PC-3 (cell line): ENCODE measurements at regions not wholly inside any gene's neighbourhood (a gene's known extent, or its start where the extent isn't known, plus 50 kb on each side); places are given as distances from the start of the nearest gene placed in this dataset.

ENCODE experiments used
- CTCF ChIP-seq: fragments of 300-600 bp; sonication (generic); conservative IDR thresholded peaks from 2 replicates; pipeline ENCODE4 v1.5.1; 2017; ENCODE audit warnings: antibody characterized with exemption, low read depth, mild to moderate bottlenecking, low read length
- EZH2 ChIP-seq: fragments of 300-600 bp; sonication (generic); IDR thresholded peaks from one replicate; pipeline ENCODE4 v1.6.1; 2017; ENCODE audit warnings: antibody characterized with exemption, mild to moderate bottlenecking, low read length; ENCODE audit not compliant: unreplicated experiment
- EZH2phosphoT487 ChIP-seq: fragments of 300-600 bp; sonication (generic); IDR thresholded peaks from 2 replicates; pipeline ENCODE4 v1.6.1; 2018; ENCODE audit warnings: mild to moderate bottlenecking, antibody characterized with exemption, low read length, borderline replicate concordance

GRCh38 chr18:67154979-67155378, 361.5 kb downstream of the DSEL start:
- TF ChIP-seq EZH2phosphoT487 (no peak), CTCF (no peak), EZH2 (no peak)
